Adrenal gland (tissue), 9 donors: ENCODE measurements at regions not wholly inside any gene's neighbourhood (a gene's known extent, or its start where the extent isn't known, plus 50 kb on each side); places are given as distances from the start of the nearest gene placed in this dataset.

Source experiments
- DNase-seq, 7 donors: peaks; one replicate each; pipeline ENCODE4 v3.0.0-alpha.2; 2019 to 2020
- H3K27ac ChIP-seq, 5 donors: fragments of 200-600 bp; sonication (generic) in 4 of 5; 1 replicate in 3 of 5; 2 replicates in 2 of 5; pipeline versions ENCODE4 v1.5.1 to v1.8.0; 2016 to 2020; ENCODE audit warnings: mild to moderate bottlenecking in 1 of 5
- H3K27me3 ChIP-seq: fragments of 200-600 bp; 2 replicates; pipeline ENCODE4 v1.8.0; 2021
- H3K36me3 ChIP-seq, 2 donors: fragments of 200-600 bp; replicated peaks in 1 of 2; 1 replicate in 1 of 2; 2 replicates in 1 of 2; pipeline versions ENCODE4 v1.5.1 to v1.8.0; 2018 to 2022
- H3K4me1 ChIP-seq, 2 donors: fragments of 200-600 bp; replicated peaks in 1 of 2; 1 replicate in 1 of 2; 2 replicates in 1 of 2; pipeline versions ENCODE4 v1.5.1 to v1.8.0; 2018 to 2021
- H3K4me3 ChIP-seq, 4 donors: fragments of 200-600 bp; sonication (generic) in 3 of 4; one replicate each; pipeline ENCODE4 v1.5.1; 2016 to 2018
- H3K9me3 ChIP-seq, 3 donors: fragments of 200-600 bp; sonication (generic) in 1 of 3; replicated peaks in 1 of 3; 1 replicate in 2 of 3; 2 replicates in 1 of 3; pipeline versions ENCODE4 v1.5.1 to v1.8.0; 2016 to 2021
- CTCF ChIP-seq, 6 experiments: fragments of 450-650 bp in 4 of 6; fragments of 200-600 bp in 2 of 6; sonication (generic) in 1 of 6; IDR thresholded peaks; 1 replicate in 5 of 6; 2 replicates in 1 of 6; pipeline versions ENCODE4 v1.5.1 to v1.8.0; 2016 to 2021; ENCODE audit warnings: antibody characterized with exemption in 6 of 6, mild to moderate bottlenecking in 2 of 6, moderate library complexity in 1 of 6
- POLR2A ChIP-seq, 2 donors: fragments of 450-650 bp; IDR thresholded peaks; one replicate each; pipeline ENCODE4 v1.6.1; 2017; ENCODE audit warnings: antibody characterized with exemption in 2 of 2, mild to moderate bottlenecking in 2 of 2, moderate library complexity in 1 of 2
- WGBS, 4 donors: extraction: QIAGEN DNeasy Blood & Tissue Kit in 2 of 4; methylation state at CpG; one replicate each; pipeline versions ENCODE4 v1.1.5 to v1.1.7; 2013 to 2017; 5-methylcytosine and 5-hydroxymethylcytosine counted together
- intact Hi-C, 2 donors: fragments of 100-400 bp; cut with DNase I; formaldehyde crosslinking; loops; one replicate each; pipeline versions ENCODE4 v1.14.1 to v1.15.0; 2022 to 2023
- donor health status: healthy with polysubstance abuse.
- donor health status: Bipolar disorder and iron deficiency.
- donor health status: DM: yes; HTN: yes; CAD: no.
- donor health status: DM: no; HTN: no; CAD: no.
- donor health status: DM: no; HTN: no; CAD: no.

- intact Hi-C loops, result no loop called here
- no peak overlapping the region for H3K4me3 ChIP-seq
- no peaks in the 10 kb centered on the region for H3K9me3 ChIP-seq
- no peak for DNase-seq
- no peak for TF ChIP-seq POLR2A (IDR thresholded peaks at IDR 0.05)
- no peak for TF ChIP-seq CTCF (IDR thresholded peaks at IDR 0.05)
- H3K4me1 ChIP-seq, result no peaks in the 10 kb centered on the region
- no peak overlapping the region for H3K27ac ChIP-seq
- no peaks in the 10 kb centered on the region for H3K27me3 ChIP-seq
- H3K36me3 ChIP-seq, result no peaks in the 10 kb centered on the region
Observed at GRCh38 chr2:185436787-185437372, 301.7 kb upstream of the FSIP2 start.

GRCh38 chr2:185441486-185442005, 297.1 kb upstream of the FSIP2 start:
- no peaks in the 10 kb centered on the region for H3K27me3 ChIP-seq
- H3K36me3 ChIP-seq, result no peaks in the 10 kb centered on the region
- intact Hi-C loops, result no loop called here
- no peak for DNase-seq
- H3K4me1 ChIP-seq, result no peaks in the 10 kb centered on the region
- H3K4me3 ChIP-seq, result no peak overlapping the region
- H3K9me3 ChIP-seq, result peaks cover 0 to 2% (median 0%) of the 10 kb centered on the region in 3 donors
- TF ChIP-seq POLR2A (IDR thresholded peaks at IDR 0.05) (no peak), CTCF (IDR thresholded peaks at IDR 0.05) (no peak)
- no peak overlapping the region for H3K27ac ChIP-seq

- WGBS, 4 donors, result 45 to 64% (median 52%) methylated on average over 2 of the region's 2 CpGs
- H3K4me3 ChIP-seq, result no peak overlapping the region
- no peaks in the 10 kb centered on the region for H3K36me3 ChIP-seq
- no peaks in the 10 kb centered on the region for H3K4me1 ChIP-seq
- TF ChIP-seq CTCF (IDR thresholded peaks at IDR 0.05), result no peak
- no peak for TF ChIP-seq POLR2A (IDR thresholded peaks at IDR 0.05)
- intact Hi-C loops, result no loop called here
- H3K27ac ChIP-seq, result no peak overlapping the region
- no peaks in the 10 kb centered on the region for H3K9me3 ChIP-seq
- DNase-seq, result no peak
- H3K27me3 ChIP-seq, result no peaks in the 10 kb centered on the region
Observed at GRCh38 chr2:185456517-185456916, 282.1 kb upstream of the FSIP2 start.

GRCh38 chr2:185463481-185463880, 275.1 kb upstream of the FSIP2 start:
- intact Hi-C loops, result no loop called here
- no peaks in the 10 kb centered on the region for H3K4me1 ChIP-seq
- no peaks in the 10 kb centered on the region for H3K27me3 ChIP-seq
- no peaks in the 10 kb centered on the region for H3K9me3 ChIP-seq
- WGBS, 4 donors, result 81 to 89% (median 87%) methylated on average over 3 of the region's 3 CpGs
- no peak for TF ChIP-seq POLR2A (IDR thresholded peaks at IDR 0.05)
- TF ChIP-seq CTCF (IDR thresholded peaks at IDR 0.05), result no peak
- DNase-seq, result no peak
- H3K4me3 ChIP-seq, result no peak overlapping the region
- no peak overlapping the region for H3K27ac ChIP-seq
- H3K36me3 ChIP-seq, result no peaks in the 10 kb centered on the region
